HUES6 (cell line): ENCODE measurements at regions not wholly inside any gene's neighbourhood (a gene's known extent, or its start where the extent isn't known, plus 50 kb on each side); places are given as distances from the start of the nearest gene placed in this dataset.
"Not testable (repeated sequence)": the region's sequence is repeated elsewhere in the genome, so short reads cannot be mapped to it uniquely, and the experiment has no call there.

Source experiments
- H3K27ac ChIP-seq: 2 replicates; pipeline ENCODE4 v1.7.0; 2013; ENCODE audit warnings: low read depth, mild to moderate bottlenecking, low read length, inconsistent platforms
- H3K27me3 ChIP-seq: 2 replicates; pipeline ENCODE4 v1.6.1; 2013; ENCODE audit warnings: low read length; ENCODE audit not compliant: control insufficient read depth, insufficient read depth
- H3K36me3 ChIP-seq: 2 replicates; pipeline ENCODE4 v1.6.1; 2013; ENCODE audit warnings: low read length; ENCODE audit not compliant: control insufficient read depth, insufficient read depth
- H3K4me1 ChIP-seq: 2 replicates; pipeline ENCODE4 v1.6.1; 2013; ENCODE audit warnings: low read length; ENCODE audit not compliant: control insufficient read depth, insufficient read depth
- H3K4me3 ChIP-seq: 2 replicates; pipeline ENCODE4 v1.5.1; 2013; ENCODE audit warnings: low read depth, low read length
- H3K9ac ChIP-seq: one replicate; pipeline ENCODE4 v1.6.1; 2013; ENCODE audit warnings: mild to moderate bottlenecking, low read length
- H3K9me3 ChIP-seq: 2 replicates; pipeline ENCODE4 v1.6.1; 2013; ENCODE audit warnings: low read depth, low read length; ENCODE audit not compliant: control insufficient read depth, insufficient read depth

DNA sequence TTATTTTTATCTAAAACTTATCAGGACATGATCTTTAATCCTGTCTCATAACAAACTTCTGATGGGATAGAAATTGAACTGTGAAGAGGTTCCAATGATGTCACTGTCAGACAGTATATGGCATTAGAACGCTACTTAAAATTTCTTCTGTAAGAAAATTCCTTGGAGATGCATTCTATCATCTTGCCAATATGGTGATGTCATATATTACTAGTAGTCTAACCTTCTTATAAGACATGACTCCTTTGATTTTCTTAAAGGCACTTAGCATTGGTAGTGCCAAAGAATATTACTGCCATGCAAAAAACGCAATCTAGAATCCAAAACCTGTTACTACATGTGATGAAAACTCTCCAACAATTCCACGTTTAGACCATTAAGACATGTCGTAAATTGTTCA is 131.1 kb downstream of the SLC25A46 start:
- Histone ChIP-seq H3K9me3 (no peaks in the 10 kb centered on the region), H3K27ac (no peak overlapping the region), H3K9ac (no peak overlapping the region), H3K4me3 (no peak overlapping the region), H3K27me3 (no peaks in the 10 kb centered on the region), H3K36me3 (no peaks in the 10 kb centered on the region), H3K4me1 (no peaks in the 10 kb centered on the region)

DNA sequence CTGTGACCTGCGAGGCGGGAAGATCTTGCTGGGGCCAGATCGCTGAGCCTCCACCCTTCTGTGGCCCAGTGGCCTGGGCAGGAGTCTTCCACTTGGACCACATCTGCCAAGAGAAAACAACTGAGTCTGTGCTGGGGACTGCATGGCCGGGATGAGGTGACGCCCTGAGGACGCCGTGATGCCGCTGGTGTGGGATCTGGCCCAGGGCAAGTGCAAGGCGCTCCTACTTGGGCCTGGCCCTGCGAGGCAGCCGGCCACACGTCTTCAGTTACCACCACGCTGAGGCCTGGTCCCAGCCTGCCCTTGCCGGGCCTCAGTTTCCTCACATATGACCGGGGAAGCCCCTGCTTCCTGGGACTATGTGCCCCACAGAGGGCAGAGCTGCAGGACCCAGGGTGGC is 133.4 kb downstream of the SLC25A46 start:
- H3K27me3 ChIP-seq, result no peaks in the 10 kb centered on the region
- no peak overlapping the region for H3K4me3 ChIP-seq
- no peaks in the 10 kb centered on the region for H3K9me3 ChIP-seq
- no peaks in the 10 kb centered on the region for H3K4me1 ChIP-seq
- H3K36me3 ChIP-seq, result no peaks in the 10 kb centered on the region
- no peak overlapping the region for H3K9ac ChIP-seq
- H3K27ac ChIP-seq, result no peak overlapping the region

DNA sequence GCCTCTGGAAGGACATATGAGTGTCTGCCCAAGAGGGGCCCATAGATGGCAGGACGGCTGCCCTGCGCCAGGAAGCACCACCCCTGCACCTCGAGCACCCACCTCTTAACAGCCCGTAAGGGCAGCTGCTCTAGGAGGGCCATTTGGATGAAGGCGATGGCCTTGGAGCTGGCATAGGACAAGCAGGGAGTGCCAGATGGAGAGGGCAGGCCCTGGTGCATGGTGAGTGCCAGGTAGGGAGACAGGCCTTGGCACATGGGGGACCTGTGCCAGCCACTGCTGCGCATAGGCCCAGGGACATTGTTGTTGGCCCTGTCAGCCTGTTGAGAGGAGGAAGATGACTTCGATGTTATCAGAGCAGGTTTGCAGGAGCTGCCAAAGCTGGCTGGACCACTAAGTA is 134.2 kb downstream of the SLC25A46 start:
- H3K27ac ChIP-seq, result no peak overlapping the region
- H3K27me3 ChIP-seq, result no peaks in the 10 kb centered on the region
- no peak overlapping the region for H3K4me3 ChIP-seq
- no peaks in the 10 kb centered on the region for H3K36me3 ChIP-seq
- no peaks in the 10 kb centered on the region for H3K9me3 ChIP-seq
- no peaks in the 10 kb centered on the region for H3K4me1 ChIP-seq
- no peak overlapping the region for H3K9ac ChIP-seq

DNA sequence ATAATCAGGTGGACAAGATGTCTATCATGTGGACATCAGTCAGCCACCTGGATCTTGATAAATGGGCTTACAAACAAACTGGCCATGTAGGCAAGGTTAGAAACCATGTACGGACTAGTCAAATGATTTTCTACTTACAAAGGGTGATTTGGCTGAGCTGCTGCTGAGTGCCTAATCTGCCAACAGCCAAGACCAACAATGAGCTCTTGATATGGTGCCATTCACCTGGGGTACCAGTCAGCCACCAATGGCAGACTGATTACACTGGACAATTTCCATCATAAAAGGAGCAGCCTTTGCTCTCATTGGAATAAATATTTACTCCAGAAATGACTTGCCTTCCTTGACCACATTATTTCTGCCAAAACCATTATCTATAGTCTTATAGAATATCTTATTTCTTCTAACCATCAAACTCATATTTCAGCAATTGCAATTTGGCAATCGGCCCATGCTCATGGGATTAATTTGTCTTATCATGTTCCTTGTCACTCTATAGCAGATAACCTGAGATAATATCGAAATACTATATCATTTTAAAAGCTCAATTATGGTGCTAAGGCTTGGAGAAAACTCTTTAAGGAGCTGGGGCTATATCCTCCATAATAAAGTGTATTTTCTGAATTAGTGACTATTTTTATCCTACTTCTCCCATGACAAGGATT is 135.1 kb downstream of the SLC25A46 start:
- H3K4me1 ChIP-seq, result no peaks in the 10 kb centered on the region
- no peaks in the 10 kb centered on the region for H3K27me3 ChIP-seq
- no peak overlapping the region for H3K27ac ChIP-seq
- no peaks in the 10 kb centered on the region for H3K36me3 ChIP-seq
- no peaks in the 10 kb centered on the region for H3K9me3 ChIP-seq
- no peak overlapping the region for H3K9ac ChIP-seq
- no peak overlapping the region for H3K4me3 ChIP-seq

- not testable (repeated sequence) for H3K27ac ChIP-seq, H3K4me1 ChIP-seq, H3K4me3 ChIP-seq
Observed at GRCh38 chr5:110875115-110875514, 136.3 kb downstream of the SLC25A46 start.

GRCh38 chr5:110878115-110878514 is 139.3 kb downstream of the SLC25A46 start:
- H3K27ac ChIP-seq, result no peak overlapping the region
- H3K9me3 ChIP-seq, result 0 out of 2 replicates have a peak, but pooled peaks cover 3% of the 10 kb centered on the region
- no peaks in the 10 kb centered on the region for H3K27me3 ChIP-seq
- H3K9ac ChIP-seq, result no peak overlapping the region
- no peak overlapping the region for H3K4me3 ChIP-seq
- H3K36me3 ChIP-seq, result no peaks in the 10 kb centered on the region
- no peaks in the 10 kb centered on the region for H3K4me1 ChIP-seq

More at GRCh38 chr5:110875115-110875514, 136.3 kb downstream of the SLC25A46 start:
- not testable (repeated sequence) for H3K36me3 ChIP-seq, H3K27me3 ChIP-seq, H3K9me3 ChIP-seq, H3K9ac ChIP-seq

- Histone ChIP-seq H3K27ac (no peak overlapping the region), H3K4me1 (no peaks in the 10 kb centered on the region), H3K27me3 (no peaks in the 10 kb centered on the region), H3K9ac (no peak overlapping the region), H3K36me3 (no peaks in the 10 kb centered on the region), H3K9me3 (0 out of 2 replicates have a peak, but pooled peaks cover 3% of the 10 kb centered on the region), H3K4me3 (no peak overlapping the region)
Observed at GRCh38 chr5:110879675-110880074, 140.9 kb downstream of the SLC25A46 start.

- H3K4me1 ChIP-seq, result no peaks in the 10 kb centered on the region
- no peaks in the 10 kb centered on the region for H3K36me3 ChIP-seq
- no peak overlapping the region for H3K27ac ChIP-seq
- no peak overlapping the region for H3K4me3 ChIP-seq
- H3K9me3 ChIP-seq, result 0 out of 2 replicates have a peak, but pooled peaks cover 3% of the 10 kb centered on the region
- H3K27me3 ChIP-seq, result no peaks in the 10 kb centered on the region
- no peak overlapping the region for H3K9ac ChIP-seq
Observed at GRCh38 chr5:110880413-110880812, 141.6 kb downstream of the SLC25A46 start.

GRCh38 chr5:110884005-110884404 is 145.2 kb downstream of the SLC25A46 start:
- H3K27me3 ChIP-seq, result no peaks in the 10 kb centered on the region
- no peaks in the 10 kb centered on the region for H3K36me3 ChIP-seq
- H3K27ac ChIP-seq, result no peak overlapping the region
- H3K9me3 ChIP-seq, result peaks cover 3% of the 10 kb centered on the region; the same call in 1 of the 2 replicates
- no peak overlapping the region for H3K4me3 ChIP-seq
- no peaks in the 10 kb centered on the region for H3K4me1 ChIP-seq
- H3K9ac ChIP-seq, result no peak overlapping the region

GRCh38 chr5:110887170-110887569 is 148.4 kb downstream of the SLC25A46 start:
- H3K36me3 ChIP-seq, H3K27me3 ChIP-seq, H3K9ac ChIP-seq, H3K4me3 ChIP-seq, H3K4me1 ChIP-seq, H3K9me3 ChIP-seq, H3K27ac ChIP-seq: not testable (repeated sequence)

DNA sequence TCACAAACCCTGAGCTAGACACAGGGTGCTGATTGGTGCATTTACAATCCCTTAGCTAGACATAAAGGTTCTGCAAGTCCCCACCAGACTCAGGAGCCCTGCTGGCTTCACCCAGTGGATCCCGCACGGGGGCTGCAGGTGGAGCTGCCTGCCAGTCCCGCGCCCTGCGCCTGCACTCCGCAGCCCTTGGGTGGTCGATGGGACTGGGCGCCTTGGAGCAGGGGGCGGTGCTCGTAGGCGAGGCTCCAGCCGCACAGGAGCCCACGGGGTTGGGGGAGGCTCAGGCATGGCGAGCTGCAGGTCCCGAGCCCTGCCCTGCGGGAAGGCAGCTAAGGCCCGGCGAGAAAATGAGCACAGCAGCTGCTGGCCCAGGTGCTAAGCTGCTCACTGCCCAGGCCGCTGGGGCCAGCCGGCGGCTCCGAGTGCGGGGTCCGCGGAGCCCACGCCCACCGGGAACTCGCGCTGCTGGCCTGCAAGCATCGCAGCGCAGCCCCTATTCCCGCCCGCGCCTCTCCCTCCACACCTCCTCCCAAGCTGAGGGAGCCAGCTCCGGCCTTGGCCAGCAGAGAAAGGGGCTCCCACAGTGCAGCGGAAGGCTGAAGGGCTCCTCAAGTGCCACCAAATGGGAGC is 155.2 kb downstream of the SLC25A46 start:
- not testable (repeated sequence) for H3K4me3 ChIP-seq, H3K27me3 ChIP-seq, H3K36me3 ChIP-seq, H3K9ac ChIP-seq, H3K27ac ChIP-seq, H3K4me1 ChIP-seq, H3K9me3 ChIP-seq
